Lower lobe of right lung (tissue), 2 donors: ENCODE measurements at regions not wholly inside any gene's neighbourhood (a gene's known extent, or its start where the extent isn't known, plus 50 kb on each side); places are given as distances from the start of the nearest gene placed in this dataset.
"Not testable (repeated sequence)": the region's sequence is repeated elsewhere in the genome, so short reads cannot be mapped to it uniquely, and the experiment has no call there.

ENCODE experiments used
- ATAC-seq, 2 donors: fragments of 200-7000 bp; cut with Tn5 transposase; one replicate each; pipeline ENCODE4 v1.9.1; 2020 to 2022; ENCODE audit warnings: mild to moderate bottlenecking in 2 of 2, moderate library complexity in 2 of 2
- DNase-seq: peaks from one replicate; pipeline ENCODE4 v3.0.0-alpha.2; 2020
- H3K27ac ChIP-seq: fragments of 200-600 bp; one replicate; pipeline ENCODE4 v1.8.0; 2022
- H3K27me3 ChIP-seq: fragments of 200-600 bp; one replicate; pipeline ENCODE4 v1.8.0; 2022; ENCODE audit warnings: low read depth
- H3K36me3 ChIP-seq: fragments of 200-600 bp; one replicate; pipeline ENCODE4 v1.8.0; 2022; ENCODE audit warnings: mild to moderate bottlenecking
- H3K4me1 ChIP-seq: fragments of 200-600 bp; one replicate; pipeline ENCODE4 v1.8.0; 2022
- H3K4me3 ChIP-seq: fragments of 200-600 bp; one replicate; pipeline ENCODE4 v1.8.0; 2022; ENCODE audit warnings: mild to moderate bottlenecking
- H3K9me3 ChIP-seq: fragments of 200-600 bp; one replicate; pipeline ENCODE4 v1.8.0; 2022
- intact Hi-C: fragments of 100-400 bp; cut with DNase I; formaldehyde crosslinking; loops from one replicate; pipeline ENCODE4 v1.11.0; 2022
- TF ChIP-seq, protein P1 (sequence below): fragments of 200-600 bp; IDR thresholded peaks from one replicate; pipeline ENCODE4 v1.8.0; 2022; ENCODE audit warnings: antibody characterized with exemption, mild to moderate bottlenecking
- donor health status: DM: no; HTN: yes; CAD: no; lungs with severe emphysema.

DNA sequence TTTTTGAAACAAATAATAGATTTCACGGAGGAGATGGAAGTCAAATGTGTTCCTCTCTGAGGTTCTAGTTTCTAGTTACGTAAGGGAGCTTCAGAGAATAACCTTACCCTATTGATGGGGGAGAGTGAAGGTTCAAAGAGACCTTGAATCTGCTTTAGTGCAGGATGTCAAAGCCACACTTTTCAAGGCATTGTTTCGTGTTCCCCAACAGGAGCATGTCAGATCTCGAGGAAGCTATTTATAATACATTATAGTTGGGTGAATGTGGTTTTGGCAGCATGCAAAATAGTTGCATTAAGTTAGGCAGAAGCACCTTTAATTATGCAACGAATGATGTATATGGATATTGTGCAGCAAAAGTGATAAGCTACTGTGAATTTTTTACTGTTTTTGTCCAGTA, 614.9 kb downstream of the SLC16A7 start:
- H3K9me3 ChIP-seq = peaks cover 9% of the 10 kb centered on the region
- no peaks in the 10 kb centered on the region for H3K4me1 ChIP-seq
- no peak overlapping the region for H3K27ac ChIP-seq
- TF ChIP-seq, protein P1, sequence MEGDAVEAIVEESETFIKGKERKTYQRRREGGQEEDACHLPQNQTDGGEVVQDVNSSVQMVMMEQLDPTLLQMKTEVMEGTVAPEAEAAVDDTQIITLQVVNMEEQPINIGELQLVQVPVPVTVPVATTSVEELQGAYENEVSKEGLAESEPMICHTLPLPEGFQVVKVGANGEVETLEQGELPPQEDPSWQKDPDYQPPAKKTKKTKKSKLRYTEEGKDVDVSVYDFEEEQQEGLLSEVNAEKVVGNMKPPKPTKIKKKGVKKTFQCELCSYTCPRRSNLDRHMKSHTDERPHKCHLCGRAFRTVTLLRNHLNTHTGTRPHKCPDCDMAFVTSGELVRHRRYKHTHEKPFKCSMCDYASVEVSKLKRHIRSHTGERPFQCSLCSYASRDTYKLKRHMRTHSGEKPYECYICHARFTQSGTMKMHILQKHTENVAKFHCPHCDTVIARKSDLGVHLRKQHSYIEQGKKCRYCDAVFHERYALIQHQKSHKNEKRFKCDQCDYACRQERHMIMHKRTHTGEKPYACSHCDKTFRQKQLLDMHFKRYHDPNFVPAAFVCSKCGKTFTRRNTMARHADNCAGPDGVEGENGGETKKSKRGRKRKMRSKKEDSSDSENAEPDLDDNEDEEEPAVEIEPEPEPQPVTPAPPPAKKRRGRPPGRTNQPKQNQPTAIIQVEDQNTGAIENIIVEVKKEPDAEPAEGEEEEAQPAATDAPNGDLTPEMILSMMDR = no peak
- no peaks in the 10 kb centered on the region for H3K27me3 ChIP-seq
- ATAC-seq (no peak), DNase-seq (no peak)
- no peaks in the 10 kb centered on the region for H3K36me3 ChIP-seq
- intact Hi-C loops = no loop called here
- no peak overlapping the region for H3K4me3 ChIP-seq

DNA sequence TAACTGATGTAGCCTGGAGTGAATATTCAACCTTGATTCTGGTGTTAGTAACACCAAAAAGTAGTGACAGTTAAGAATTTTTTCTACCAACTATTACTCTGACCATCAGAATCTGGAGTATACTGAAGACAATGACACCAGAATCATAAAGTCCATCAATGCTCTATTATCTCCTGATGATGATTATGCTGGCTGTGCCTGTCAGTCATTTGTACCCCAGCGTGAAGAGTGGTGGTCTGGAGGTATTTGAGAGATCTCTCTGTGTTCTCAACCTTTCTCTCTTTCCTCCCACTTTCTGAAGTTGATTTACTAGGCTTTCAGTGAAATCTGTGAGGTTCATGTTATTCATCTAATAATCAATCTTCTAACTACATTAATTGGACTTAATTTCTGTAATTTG, 615.4 kb downstream of the SLC16A7 start:
- Histone ChIP-seq H3K36me3 (no peaks in the 10 kb centered on the region), H3K4me1 (no peaks in the 10 kb centered on the region), H3K4me3 (no peak overlapping the region), H3K27ac (no peak overlapping the region), H3K9me3 (peaks cover 9% of the 10 kb centered on the region), H3K27me3 (no peaks in the 10 kb centered on the region)
- intact Hi-C loops = no loop called here
- ATAC-seq (no peak), DNase-seq (no peak)
- TF ChIP-seq, protein P1 = no peak

DNA sequence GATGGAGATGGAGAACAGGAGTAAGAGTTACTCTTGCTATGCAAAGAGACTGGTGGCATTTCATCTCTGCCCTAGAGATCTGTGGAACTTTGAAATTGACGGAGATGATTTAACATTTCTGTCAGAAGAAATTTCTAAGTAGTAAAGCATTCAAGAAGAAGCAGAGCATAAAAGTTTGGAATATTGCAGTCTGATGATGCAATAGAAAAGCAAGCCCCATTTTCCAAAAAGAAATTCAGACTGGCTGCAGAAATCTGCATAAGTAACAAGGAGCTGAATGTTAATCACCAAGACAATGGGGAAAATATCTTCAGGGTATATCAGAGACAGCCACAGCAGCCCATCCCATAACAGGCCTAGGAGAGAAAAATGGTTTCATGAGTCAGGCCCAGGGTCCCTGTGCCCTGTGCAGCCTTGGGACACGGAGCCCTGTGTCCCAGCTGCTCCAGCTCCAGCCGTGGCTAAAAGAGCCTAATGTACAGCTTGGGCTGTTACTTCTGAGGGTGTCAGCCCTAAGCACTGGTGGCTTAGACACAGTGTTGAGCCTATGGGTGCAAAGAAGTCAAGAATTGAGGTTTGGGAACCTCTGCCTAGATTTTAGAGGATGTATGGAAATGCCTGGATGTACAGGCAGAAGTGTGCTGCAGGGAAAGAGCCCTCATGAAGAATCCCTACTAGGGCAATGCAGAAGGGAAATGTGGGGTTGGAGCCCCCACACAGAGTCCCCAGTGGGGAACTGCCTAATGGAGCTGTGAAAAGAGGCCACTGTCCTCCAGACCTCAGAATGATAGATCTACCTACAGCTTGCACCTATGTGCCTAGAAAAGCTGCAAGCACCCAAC, 616.6 kb downstream of the SLC16A7 start:
- Histone ChIP-seq H3K27ac (no peak overlapping the region), H3K27me3 (no peaks in the 10 kb centered on the region), H3K4me3 (no peak overlapping the region), H3K9me3 (peaks cover 9% of the 10 kb centered on the region), H3K36me3 (no peaks in the 10 kb centered on the region), H3K4me1 (no peaks in the 10 kb centered on the region)
- TF ChIP-seq, protein P1 = no peak
- no peak for ATAC-seq
- DNase-seq = no peak
- intact Hi-C loops = no loop called here

DNA sequence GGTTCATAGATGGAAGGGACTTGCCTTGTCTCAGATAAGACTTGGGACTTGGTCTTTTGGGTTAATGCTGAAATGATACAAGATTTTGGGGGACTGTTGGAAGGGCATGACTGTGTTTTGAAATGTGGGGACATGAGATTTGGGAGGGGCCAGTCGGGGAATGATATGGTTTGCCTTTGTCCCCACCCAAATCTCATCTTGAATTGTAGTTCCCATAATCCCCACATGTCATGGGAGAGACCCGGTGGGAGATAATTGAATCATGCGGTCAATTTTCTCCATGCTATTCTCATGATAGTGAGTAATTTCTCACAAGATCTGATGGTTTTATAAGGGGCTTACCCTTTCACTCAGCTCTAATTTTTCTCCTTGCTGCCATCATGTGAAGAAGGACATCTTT, 617.4 kb downstream of the SLC16A7 start:
- H3K4me1 ChIP-seq, H3K9me3 ChIP-seq, intact Hi-C loops, H3K4me3 ChIP-seq, H3K27ac ChIP-seq, H3K36me3 ChIP-seq, H3K27me3 ChIP-seq, DNase-seq, ATAC-seq: not testable (repeated sequence)

DNA sequence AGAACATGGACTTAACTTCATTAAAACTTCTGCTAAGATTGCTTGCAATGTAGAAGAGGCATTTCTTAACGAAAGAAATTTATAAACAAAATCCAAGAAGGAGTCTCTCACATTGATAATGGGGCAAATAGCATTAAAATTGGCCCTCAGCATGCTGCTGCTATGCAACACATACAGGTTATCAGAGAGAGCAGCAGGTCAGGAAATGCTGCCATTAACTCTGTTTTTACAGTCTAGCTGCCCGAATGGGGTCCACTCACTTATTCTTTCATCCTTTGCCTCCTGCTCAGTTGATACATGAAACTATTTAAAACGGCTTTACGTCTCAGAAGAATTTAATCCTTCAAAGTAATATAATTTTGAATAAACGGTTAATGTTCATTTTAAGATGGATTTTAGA, 620.4 kb downstream of the SLC16A7 start:
- DNase-seq (no peak), ATAC-seq (no peak)
- TF ChIP-seq, protein P1 = no peak
- Histone ChIP-seq H3K9me3 (peaks cover 9% of the 10 kb centered on the region), H3K36me3 (no peaks in the 10 kb centered on the region), H3K4me1 (no peaks in the 10 kb centered on the region), H3K4me3 (no peak overlapping the region), H3K27ac (no peak overlapping the region), H3K27me3 (no peaks in the 10 kb centered on the region)
- intact Hi-C loops = no loop called here

DNA sequence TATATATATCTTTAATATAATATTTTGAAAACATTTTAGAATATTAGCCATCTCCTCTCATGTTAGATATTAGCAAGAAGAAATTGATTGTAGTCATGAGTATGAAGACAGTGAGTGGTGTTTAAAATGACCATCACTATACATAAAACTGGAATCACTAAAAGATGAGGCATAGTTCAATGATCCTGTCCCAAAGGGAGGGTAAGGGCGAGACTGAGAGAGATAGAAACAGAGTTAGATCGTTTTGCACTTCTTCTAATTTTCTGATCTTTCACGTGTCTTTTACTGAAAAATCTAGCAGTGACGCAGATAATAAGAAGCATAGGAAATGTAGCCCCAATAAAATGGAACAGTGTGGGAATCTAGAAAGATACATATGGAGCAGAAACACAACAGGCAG, 627.4 kb downstream of the SLC16A7 start:
- no peaks in the 10 kb centered on the region for H3K36me3 ChIP-seq
- TF ChIP-seq, protein P1 = no peak
- ATAC-seq = no peak
- no peaks in the 10 kb centered on the region for H3K27me3 ChIP-seq
- H3K4me1 ChIP-seq = no peaks in the 10 kb centered on the region
- DNase-seq = no peak
- intact Hi-C loops = no loop called here
- H3K9me3 ChIP-seq = no peaks in the 10 kb centered on the region
- H3K4me3 ChIP-seq = no peak overlapping the region
- H3K27ac ChIP-seq = no peak overlapping the region
